HG03575 (cell line): ENCODE measurements at regions not wholly inside any gene's neighbourhood (a gene's known extent, or its start where the extent isn't known, plus 50 kb on each side); places are given as distances from the start of the nearest gene placed in this dataset.
"Not testable (repeated sequence)": the region's sequence is repeated elsewhere in the genome, so short reads cannot be mapped to it uniquely, and the experiment has no call there.

Experiments used
- ATAC-seq: cut with Tn5 transposase; IDR thresholded peaks from one replicate; pipeline ENCODE4 v1.9.1; 2021; ENCODE audit not compliant: unreplicated experiment, insufficient number of reproducible peaks, low FRiP score; ENCODE audit errors: extremely low read depth

GRCh38 chr6:23522792-23523547, 603.0 kb upstream of the NRSN1 start:
- ATAC-seq, result no peak

- no peak for ATAC-seq
Measured at GRCh38 chr6:23523771-23524170, 602.2 kb upstream of the NRSN1 start.

GRCh38 chr6:23524548-23524947, 601.5 kb upstream of the NRSN1 start:
- ATAC-seq, result no peak

- no peak for ATAC-seq
Measured at GRCh38 chr6:23526526-23526925, 599.5 kb upstream of the NRSN1 start.

- ATAC-seq, result no peak
Measured at GRCh38 chr6:23529902-23530301, 596.1 kb upstream of the NRSN1 start.

GRCh38 chr6:23531666-23532065, 594.3 kb upstream of the NRSN1 start:
- no peak for ATAC-seq

- no peak for ATAC-seq
Measured at GRCh38 chr6:23532227-23532626, 593.8 kb upstream of the NRSN1 start.

GRCh38 chr6:23533311-23533710, 592.7 kb upstream of the NRSN1 start:
- no peak for ATAC-seq

- no peak for ATAC-seq
Measured at GRCh38 chr6:23533944-23534343, 592.1 kb upstream of the NRSN1 start.

- no peak for ATAC-seq
Measured at GRCh38 chr6:23534351-23534750, 591.7 kb upstream of the NRSN1 start.

GRCh38 chr6:23535101-23535500, 590.9 kb upstream of the NRSN1 start:
- ATAC-seq, result no peak

GRCh38 chr6:23537828-23538227, 588.2 kb upstream of the NRSN1 start:
- ATAC-seq, result no peak

- ATAC-seq, result no peak
Measured at GRCh38 chr6:23547851-23548250, 578.2 kb upstream of the NRSN1 start.

- not testable (repeated sequence) for ATAC-seq
Measured at GRCh38 chr6:23554953-23555352, 571.1 kb upstream of the NRSN1 start.

- no peak for ATAC-seq
Measured at GRCh38 chr6:23559587-23560343, 566.2 kb upstream of the NRSN1 start.

GRCh38 chr6:23561732-23562131, 564.3 kb upstream of the NRSN1 start:
- ATAC-seq, result no peak

- ATAC-seq, result no peak
Measured at GRCh38 chr6:23562554-23562953, 563.5 kb upstream of the NRSN1 start.

GRCh38 chr6:23563323-23563722, 562.7 kb upstream of the NRSN1 start:
- no peak for ATAC-seq

- no peak for ATAC-seq
Measured at GRCh38 chr6:23566418-23566817, 559.6 kb upstream of the NRSN1 start.

GRCh38 chr6:23568292-23568691, 557.7 kb upstream of the NRSN1 start:
- ATAC-seq, result no peak
